HG02970 (cell line): ENCODE measurements at regions not wholly inside any gene's neighbourhood (a gene's known extent, or its start where the extent isn't known, plus 50 kb on each side); places are given as distances from the start of the nearest gene placed in this dataset.

Source experiments
- ATAC-seq: cut with Tn5 transposase; IDR thresholded peaks from one replicate; pipeline ENCODE4 v1.9.1; 2021; ENCODE audit warnings: mild to moderate bottlenecking, moderate library complexity, moderate number of reproducible peaks; ENCODE audit not compliant: unreplicated experiment, low FRiP score

DNA sequence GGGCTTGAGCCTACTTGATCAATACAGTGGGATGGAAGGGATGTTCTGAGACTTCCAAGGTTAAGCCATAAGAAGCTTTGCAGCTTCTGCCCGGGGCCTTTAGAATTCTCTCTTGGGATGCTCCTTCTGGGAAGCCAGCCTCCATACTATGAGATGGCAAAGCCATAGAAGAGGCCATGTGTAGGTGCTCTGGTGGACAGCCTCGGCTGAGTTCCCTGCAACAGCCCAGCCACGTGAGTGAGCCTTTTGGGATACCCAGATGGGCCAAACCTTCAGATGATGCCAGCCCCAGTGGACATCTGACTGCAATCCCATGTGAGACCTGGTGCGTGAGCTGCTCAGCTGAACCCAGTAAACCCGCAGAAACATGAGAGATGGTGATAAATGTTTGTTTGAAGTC lies 370.6 kb downstream of the RPS24 start:
- no peak for ATAC-seq

GRCh38 chr10:78405231-78405630 lies 371.6 kb downstream of the RPS24 start:
- no peak for ATAC-seq

DNA sequence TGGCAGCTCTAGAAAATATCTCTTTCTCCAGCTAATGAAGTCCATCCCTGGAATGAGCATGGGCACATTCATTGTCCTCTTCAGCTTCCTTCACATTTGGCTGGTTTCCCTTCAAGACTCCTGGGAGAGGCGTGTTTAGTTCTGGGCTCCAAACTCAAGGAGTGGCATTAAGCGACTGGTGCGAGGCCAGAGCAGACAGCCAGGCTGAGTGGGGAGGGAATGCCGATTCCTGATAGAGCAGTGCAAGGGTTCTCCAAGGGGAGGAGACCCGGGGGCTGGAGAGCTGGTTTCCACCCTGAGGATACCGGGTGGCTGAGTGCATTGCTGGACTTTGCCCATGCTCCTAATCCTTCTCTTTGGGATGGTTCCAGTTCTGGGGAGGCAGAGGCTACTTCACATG lies 372.1 kb downstream of the RPS24 start:
- ATAC-seq: no peak

GRCh38 chr10:78406648-78407008 lies 373.0 kb downstream of the RPS24 start:
- ATAC-seq: no peak

DNA sequence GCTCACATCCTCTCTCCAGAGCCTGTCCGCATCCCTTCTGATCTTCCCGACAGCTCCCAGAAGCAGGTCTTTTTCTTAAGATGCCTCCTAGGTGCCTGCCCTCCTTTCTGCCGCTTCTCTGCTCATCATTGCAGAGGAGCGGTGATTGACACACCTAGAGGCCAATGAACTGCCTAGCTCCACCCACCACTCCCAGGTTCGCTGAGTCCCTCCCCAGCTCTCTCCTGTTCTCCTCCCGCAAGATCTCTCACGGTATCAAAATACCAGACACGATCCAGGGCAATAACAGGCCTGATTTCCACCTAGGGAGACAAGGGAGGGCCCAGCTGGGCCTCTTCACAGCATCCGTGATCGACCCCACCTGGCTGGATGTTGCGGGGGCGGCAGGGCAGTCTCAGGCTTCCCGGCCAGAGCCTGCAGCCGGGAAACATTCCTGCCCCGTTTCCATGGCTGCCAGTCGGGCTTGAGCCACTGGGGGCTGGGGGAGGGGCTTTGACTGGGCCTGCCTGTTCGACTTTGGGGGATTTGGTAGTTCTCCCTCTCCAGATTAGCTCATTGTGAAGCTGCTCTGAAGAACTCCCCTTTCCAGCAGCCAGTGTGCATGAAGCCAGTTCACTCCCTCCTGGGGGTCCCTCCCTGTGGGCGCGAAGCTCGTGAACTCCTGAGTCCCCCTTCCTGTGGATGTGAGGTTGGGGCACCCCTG lies 373.5 kb downstream of the RPS24 start:
- no peak for ATAC-seq

GRCh38 chr10:78407966-78408365 lies 374.3 kb downstream of the RPS24 start:
- no peak for ATAC-seq

- ATAC-seq: no peak
Observed at GRCh38 chr10:78408671-78409472, 375.2 kb downstream of the RPS24 start.

DNA sequence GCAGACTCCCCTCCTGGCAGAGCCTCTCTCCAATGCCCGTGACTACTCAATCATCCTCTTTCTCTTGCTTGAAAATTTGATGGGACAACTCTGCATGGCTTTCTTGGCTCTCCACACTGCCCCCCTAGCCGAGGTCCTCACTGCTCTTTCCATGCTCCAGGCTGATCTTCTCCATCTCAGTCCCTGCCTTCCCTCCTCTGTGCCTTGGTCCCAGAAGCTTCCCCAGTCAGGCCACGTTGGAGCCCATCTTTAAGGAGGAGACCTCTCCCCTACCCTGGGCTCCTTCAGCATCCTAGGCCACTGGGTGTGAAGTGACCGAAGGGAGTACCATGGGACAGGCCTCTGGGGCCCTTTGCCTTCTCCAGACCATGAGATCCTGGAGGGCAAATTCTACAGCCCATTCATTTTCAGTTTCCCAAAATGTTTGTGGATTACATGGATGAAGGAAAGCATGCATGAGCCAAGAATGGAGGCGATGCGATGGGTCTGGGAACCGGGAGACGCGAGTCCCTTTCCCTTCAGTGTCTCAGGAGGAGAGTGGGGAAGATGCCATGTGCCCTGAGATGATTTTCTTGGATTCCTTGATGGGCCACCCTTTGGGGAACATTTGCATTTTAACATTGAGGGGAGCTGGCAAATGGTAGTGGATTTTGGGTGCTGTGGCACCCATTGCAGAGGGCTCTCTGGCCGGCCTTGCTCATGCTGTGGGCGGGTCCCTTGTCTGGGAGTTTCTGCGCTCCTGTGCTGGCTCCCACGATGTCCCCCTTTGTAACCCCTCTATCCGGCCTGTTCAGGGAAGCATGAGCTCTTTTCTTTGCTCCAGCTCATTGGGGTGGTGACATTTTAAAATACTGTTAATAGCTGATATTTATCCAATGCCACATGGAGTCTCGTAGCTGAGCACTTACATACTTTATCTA lies 376.6 kb downstream of the RPS24 start:
- no peak for ATAC-seq

DNA sequence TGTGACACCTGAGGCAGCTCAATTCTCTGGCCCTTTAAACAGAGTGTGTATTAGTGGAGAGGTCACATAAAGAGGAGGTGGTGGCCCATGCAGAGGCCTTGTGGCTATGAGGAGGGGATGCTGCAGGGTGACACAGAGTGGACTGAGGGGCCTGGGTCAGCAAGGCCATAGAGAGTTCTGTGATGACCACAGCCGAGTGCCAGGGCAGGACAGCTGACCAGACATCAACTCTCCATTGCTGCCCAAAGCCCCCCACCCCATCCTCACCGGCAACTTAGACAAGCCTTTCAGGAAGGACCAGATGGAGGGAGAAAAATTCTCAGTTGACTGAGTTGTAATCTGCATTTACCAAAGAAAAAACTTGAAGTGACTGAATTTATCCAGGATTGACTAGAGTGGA lies 378.1 kb downstream of the RPS24 start:
- ATAC-seq: no peak

GRCh38 chr10:78412605-78413004 lies 378.9 kb downstream of the RPS24 start:
- ATAC-seq: no peak

- no peak for ATAC-seq
Observed at GRCh38 chr10:78413076-78414055, 379.7 kb downstream of the RPS24 start.

DNA sequence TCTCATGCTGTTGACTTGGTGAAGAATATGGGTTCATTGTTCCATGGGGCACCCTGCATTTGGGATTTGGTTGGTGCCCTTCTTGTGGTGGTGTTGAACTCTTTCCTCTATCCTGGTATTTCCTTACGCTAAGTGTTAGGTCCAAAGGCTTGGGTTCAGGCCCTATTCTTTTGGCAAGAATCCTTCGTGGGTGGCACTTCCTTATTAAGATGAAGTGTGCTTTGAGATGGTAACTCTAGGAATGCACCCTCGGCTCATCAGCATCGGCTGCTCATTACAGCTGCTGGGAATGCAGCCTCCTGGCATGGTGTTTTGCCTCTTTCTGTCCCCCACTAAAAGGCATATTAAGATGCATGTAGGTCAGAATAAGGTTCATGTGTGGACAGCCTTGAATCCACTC lies 380.7 kb downstream of the RPS24 start:
- no peak for ATAC-seq

DNA sequence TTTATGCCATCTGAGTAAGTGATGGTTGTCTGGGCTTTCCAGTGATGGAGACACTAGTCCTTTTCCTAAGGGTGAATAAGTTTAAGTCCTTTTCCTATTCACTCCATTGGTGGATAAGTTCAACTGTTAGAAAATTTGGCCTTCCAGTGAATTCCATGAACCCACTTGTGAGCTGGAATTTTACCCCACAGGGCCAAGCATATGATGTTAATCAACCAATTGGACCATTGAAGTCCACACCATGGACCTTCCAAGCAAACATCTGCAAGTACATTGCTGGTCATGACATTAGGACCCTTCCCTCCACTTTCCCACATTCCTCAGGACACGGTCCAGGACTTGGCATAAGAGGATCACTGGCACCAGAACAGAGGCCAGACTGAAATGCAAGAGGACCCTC lies 381.4 kb downstream of the RPS24 start:
- ATAC-seq: no peak

DNA sequence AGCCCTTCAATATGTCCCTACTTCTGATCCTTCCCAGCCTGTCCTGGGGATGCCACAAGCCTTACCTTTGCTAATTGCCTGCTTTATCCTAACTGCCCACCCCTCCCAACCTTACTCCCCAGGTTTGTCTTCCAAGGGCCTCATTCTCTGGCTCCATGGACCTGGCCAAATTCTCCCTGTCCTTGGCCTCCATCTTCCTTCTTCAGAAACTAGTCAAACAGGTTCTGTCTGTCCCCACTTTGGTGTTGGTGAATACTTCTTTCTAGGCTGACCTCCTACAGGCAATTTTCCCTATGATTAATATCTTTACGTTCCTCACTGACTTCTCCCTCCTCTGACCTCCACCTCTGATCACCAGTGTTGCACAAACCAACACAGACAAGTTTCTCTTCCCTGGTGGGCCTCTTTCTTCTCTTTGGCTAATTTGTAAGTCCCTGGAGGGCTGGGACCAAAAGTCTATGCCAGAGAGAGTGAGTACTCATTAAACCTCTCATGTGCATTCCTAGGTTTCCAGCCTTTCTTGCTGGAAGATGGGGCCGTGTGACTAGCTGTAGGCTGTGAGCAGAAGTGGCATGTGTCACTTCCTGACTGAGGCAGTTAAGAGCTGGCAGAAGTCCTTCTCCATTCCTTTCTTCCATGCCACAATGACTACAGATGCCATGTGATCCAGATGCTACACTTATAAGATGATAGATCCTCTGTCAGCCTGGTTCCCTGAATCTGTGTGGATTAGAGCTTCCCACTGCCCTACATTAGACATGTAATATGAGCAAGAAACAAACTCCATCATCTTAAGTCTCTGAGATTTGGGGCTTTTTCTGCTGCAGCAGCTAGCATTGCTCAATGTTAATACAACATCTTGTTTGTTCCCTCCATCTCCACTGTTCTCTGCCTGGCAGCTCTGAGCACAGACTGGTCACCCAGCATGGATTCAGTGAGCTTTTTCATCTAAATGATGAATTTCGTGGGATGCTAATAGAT lies 382.7 kb downstream of the RPS24 start:
- ATAC-seq: no peak

DNA sequence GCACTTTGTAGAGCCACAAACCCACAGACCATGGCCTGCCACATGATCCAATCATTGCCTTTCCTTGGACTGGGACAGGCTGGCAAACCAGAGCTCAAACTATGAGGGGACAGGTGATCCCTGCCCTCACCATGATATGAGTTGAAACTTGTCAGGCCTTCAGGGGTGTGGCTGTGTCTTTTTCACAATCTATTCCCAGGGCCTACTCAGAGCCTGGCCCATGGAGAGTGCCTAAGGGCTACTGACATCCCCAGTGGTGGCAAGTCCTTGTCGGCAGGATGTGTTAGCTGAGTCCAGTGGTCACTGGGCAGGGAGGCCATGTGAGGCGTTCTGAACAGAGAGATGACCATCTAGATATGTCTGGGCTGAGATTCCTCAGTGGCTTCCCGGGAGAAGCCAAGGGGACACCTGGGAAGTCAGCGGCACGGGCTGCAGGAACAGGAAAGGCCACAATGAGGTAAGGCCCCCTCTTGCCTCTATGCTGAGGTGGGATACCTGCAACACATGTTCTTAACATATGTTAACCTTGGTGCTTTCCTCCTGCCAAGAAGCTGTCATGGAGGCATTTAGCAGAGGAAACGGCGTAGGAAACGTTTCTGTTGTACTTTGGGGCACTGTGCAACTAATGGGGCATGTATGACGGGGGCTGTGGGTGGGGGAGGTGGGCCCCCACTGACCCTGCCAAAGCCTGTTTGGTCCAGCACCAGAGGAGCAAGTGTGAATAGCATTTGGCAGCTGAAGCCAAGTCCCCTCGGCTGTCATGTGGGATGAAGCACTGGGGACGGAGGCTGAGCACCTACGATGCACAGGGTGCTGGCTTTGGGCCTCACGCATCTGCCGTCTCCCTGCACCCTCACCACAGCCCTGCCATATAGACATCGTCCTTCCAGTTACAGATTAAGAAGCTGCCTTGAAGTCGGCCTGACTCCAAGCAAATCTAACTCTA lies 384.0 kb downstream of the RPS24 start:
- no peak for ATAC-seq

DNA sequence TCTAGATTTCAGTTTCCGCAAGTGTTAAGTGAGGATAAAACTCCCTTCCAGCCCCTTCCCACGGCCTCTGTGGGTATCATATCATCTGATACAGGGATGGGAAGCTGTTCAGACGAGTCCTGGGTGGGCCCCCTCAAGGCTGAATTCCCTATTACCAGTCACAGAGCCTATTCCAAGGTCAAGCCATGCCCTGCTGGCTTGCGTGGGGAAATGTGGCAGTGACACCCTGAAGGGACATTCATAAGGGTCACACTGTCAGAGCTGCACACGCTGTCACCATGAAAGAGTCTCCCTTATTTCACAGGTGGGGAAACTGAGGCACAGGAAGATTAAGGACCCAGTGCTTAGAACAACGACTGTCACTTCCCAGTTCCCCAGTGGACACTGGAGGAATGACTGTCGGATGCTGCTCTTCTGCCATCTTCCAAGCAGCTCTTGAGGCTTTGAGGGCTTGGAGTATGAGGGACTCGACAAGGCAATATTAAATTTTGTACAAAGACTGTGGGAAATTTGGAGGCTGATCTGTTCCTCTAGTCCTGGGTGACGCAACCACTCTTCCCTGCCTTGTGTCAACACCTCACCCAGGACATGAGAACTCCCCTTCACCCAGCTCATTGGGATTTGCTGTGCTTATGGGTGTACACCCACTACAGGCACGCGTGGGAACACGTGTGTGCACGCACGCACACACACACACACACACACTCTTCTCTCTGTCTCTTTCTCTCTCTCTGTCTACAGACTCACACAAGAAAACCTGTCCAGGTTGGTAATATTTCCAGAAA lies 386.0 kb downstream of the RPS24 start:
- no peak for ATAC-seq
